ENCODE measurements at regions not wholly inside any gene's neighbourhood (a gene's known extent, or its start where the extent isn't known, plus 50 kb on each side); places are given as distances from the start of the nearest gene placed in this dataset.

DNA sequence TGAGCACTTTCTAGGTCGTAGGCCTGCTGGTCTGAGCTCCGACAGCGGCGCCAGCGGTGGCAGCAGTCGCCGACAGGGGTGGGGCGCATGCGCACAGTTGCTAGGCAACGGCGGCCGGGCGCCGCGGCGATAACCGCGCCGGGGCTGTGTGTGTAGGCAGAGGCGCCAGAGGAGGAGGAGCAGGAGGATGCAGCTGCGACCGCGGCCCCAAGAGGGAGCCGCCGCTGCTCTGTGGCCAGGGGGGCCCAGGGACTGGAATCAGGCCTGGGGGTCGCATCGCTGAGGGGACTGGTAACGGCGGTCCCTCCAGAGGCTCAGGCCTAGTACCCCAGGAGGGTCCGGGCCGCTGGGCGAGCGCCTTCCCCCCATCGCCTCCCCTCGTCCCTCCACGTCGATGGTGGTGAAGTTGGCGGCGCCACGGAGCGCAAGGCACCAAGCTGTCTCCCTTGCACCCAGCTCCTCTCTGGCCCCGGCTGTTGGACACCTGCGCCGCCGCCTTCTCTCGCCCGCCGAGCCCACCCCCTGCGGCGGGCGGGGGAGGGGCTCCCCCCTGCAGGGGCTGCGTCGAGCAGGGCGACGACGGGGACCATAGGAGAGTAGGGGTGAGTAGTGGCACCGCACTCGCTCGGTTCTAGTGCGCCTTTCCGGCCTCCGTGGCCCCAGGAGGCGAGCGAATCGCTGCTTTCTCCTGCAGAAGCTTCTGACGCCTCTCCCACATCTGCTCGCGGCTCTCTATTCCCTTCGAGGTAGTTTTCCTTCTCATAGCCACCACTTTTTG is 58.6 kb upstream of the ZC4H2 start, which contains the start of gene ZC3H12B:
TSS of gene ZC3H12B (plus strand) at position 159 of the 778 bp plus-strand sequence.
- peak; percentile 37 to 56 (median 48) for DNase-seq (ENCODE audit: low read depth in 4 of 4, low spot score in 2 of 4)

GRCh38 chrX:65034292-65034667 is 58.0 kb upstream of the ZC4H2 start:
- DNase-seq (ENCODE audit: low read depth in 4 of 4, low spot score in 2 of 4), result peak in 3 of 4 donors; percentile 6 to 36 (median 7)

Data from left renal cortex interstitium (tissue), 4 donors.